GM12878 (cell line): ENCODE measurements at regions not wholly inside any gene's neighbourhood (a gene's known extent, or its start where the extent isn't known, plus 50 kb on each side); places are given as distances from the start of the nearest gene placed in this dataset.

ENCODE experiments used
- ATAC-seq: fragments of 200-7000 bp; cut with Tn5 transposase; 3 replicates; pipeline ENCODE4 v1.9.1; 2020; ENCODE audit warnings: mild to moderate bottlenecking, moderate library complexity
- BruUV-seq: library from RNA; stranded (reverse); fragments of 400-500 nt; replicated peaks from 2 replicates; lab custom pipeline; 2021; lab: Mats Ljungman, UMichigan
- CTCF ChIA-PET: fragments of 300-600 bp; sonication (Branson Sonifier 250); formaldehyde crosslinking; extraction: SDS; loops from one replicate; lab custom pipeline; 2021; ENCODE audit warnings: inconsistent platforms; lab: Yijun Ruan, JAX
- POLR2A ChIA-PET: fragments of 350-600 bp; formaldehyde crosslinking; extraction: SDS; loops from one replicate; lab custom pipeline; 2021; ENCODE audit warnings: inconsistent platforms; lab: Charles Lee
- RAD21 ChIA-PET: fragments of 300-600 bp; sonication (Branson Sonifier 250); formaldehyde crosslinking; loops from one replicate; lab custom pipeline; 2023; ENCODE audit warnings: antibody characterized with exemption; ENCODE audit not compliant: unreplicated experiment; lab: Charles Lee
- SMC1A ChIA-PET: fragments of 300-600 bp; sonication (Branson Sonifier 250); formaldehyde crosslinking; loops from one replicate; lab custom pipeline; 2023; ENCODE audit not compliant: unreplicated experiment, uncharacterized antibody; lab: Charles Lee
- DNase-seq: peaks from one replicate; pipeline ENCODE4 v3.0.0-alpha.2; 2011; ENCODE audit warnings: low read depth, low spot score
- FAIRE-seq: peaks from 3 replicates; lab custom pipeline; 2011; peaks lifted over from hg19 to GRCh38; lab: Jason Lieb, UNC
- H2AFZ ChIP-seq: 2 replicates; pipeline ENCODE4 v1.6.0; 2011; ENCODE audit warnings: low read depth, low read length, control low read depth; ENCODE audit not compliant: control insufficient read depth
- H3K27ac ChIP-seq: 2 replicates; pipeline ENCODE4 v1.5.1; 2011; ENCODE audit warnings: control low read depth; ENCODE audit not compliant: control insufficient read depth, insufficient read depth
- H3K27me3 ChIP-seq, 2 experiments: replicated peaks in 1 of 2; 2 replicates each; pipeline versions ENCODE4 v1.6.0 to v1.6.1; 2011; ENCODE audit warnings: low read length in 1 of 2; ENCODE audit not compliant: control insufficient read depth in 2 of 2, insufficient read depth in 2 of 2
- H3K36me3 ChIP-seq, 2 experiments: 2 replicates each; pipeline ENCODE4 v1.5.1; 2011; ENCODE audit warnings: low read length in 1 of 2; ENCODE audit not compliant: control insufficient read depth in 2 of 2, insufficient read depth in 2 of 2
- H3K4me1 ChIP-seq: 2 replicates; pipeline ENCODE4 v1.6.1; 2011; ENCODE audit warnings: mild to moderate bottlenecking, low read length, moderate library complexity, mixed read lengths; ENCODE audit not compliant: control insufficient read depth, insufficient read depth
- H3K4me2 ChIP-seq: 2 replicates; pipeline ENCODE4 v1.6.0; 2011; ENCODE audit warnings: control low read depth; ENCODE audit not compliant: control insufficient read depth, insufficient read depth
- H3K4me3 ChIP-seq: fragments of 200-600 bp; sonication (generic); 2 replicates; pipeline ENCODE4 v1.5.1; 2016
- H3K79me2 ChIP-seq: 2 replicates; pipeline ENCODE4 v1.6.0; 2011; ENCODE audit warnings: low read length; ENCODE audit not compliant: control insufficient read depth, insufficient read depth
- H3K9ac ChIP-seq: 2 replicates; pipeline ENCODE4 v1.8.0; 2011; ENCODE audit warnings: low read length, control low read depth, mixed read lengths; ENCODE audit not compliant: control insufficient read depth, insufficient read depth
- H3K9me3 ChIP-seq: replicated peaks from 3 replicates; pipeline ENCODE4 v1.5.1; 2011; ENCODE audit warnings: mild to moderate bottlenecking, low read length; ENCODE audit not compliant: control insufficient read depth, insufficient read depth
- H4K20me1 ChIP-seq: 2 replicates; pipeline ENCODE4 v1.6.0; 2011; ENCODE audit not compliant: control insufficient read depth, insufficient read depth
- ATF3 ChIP-seq: IDR thresholded peaks from 2 replicates; pipeline ENCODE4 v1.6.1; 2011; ENCODE audit warnings: low read depth, mild to moderate bottlenecking, low read length, moderate library complexity, borderline replicate concordance; ENCODE audit errors: extremely low read depth
- ATF7 ChIP-seq: fragments of 450-650 bp; IDR thresholded peaks from 2 replicates; pipeline ENCODE4 v1.6.1; 2016; ENCODE audit warnings: low read depth, mild to moderate bottlenecking
- BCL11A ChIP-seq: IDR thresholded peaks from 2 replicates; pipeline ENCODE4 v1.6.1; 2011; ENCODE audit warnings: low read depth, low read length
- CREM ChIP-seq: IDR thresholded peaks from 2 replicates; pipeline ENCODE4 v1.6.1; 2014; ENCODE audit warnings: antibody characterized with exemption, low read depth
- DPF2 ChIP-seq: fragments of 450-650 bp; IDR thresholded peaks from 2 replicates; pipeline ENCODE4 v1.6.1; 2017; ENCODE audit warnings: mild to moderate bottlenecking
- E2F4 ChIP-seq: IDR thresholded peaks from 2 replicates; pipeline ENCODE4 v1.6.1; 2012; ENCODE audit warnings: low read depth, low read length, improper control_type of control experiment
- IRF4 ChIP-seq: IDR thresholded peaks from 2 replicates; pipeline ENCODE4 v1.6.1; 2011; ENCODE audit warnings: low read depth, low read length
- MXI1 ChIP-seq: fragments of 150-350 bp; IDR thresholded peaks from 2 replicates; pipeline ENCODE4 v1.6.1; 2011; ENCODE audit warnings: low read depth, mild to moderate bottlenecking, inconsistent platforms, low read length, improper control_type of control experiment
- NBN ChIP-seq: fragments of 450-650 bp; IDR thresholded peaks from 2 replicates; pipeline ENCODE4 v1.6.1; 2016
- NFXL1 ChIP-seq: fragments of 450-650 bp; IDR thresholded peaks from 2 replicates; pipeline ENCODE4 v1.6.1; 2017; ENCODE audit warnings: antibody characterized with exemption, mild to moderate bottlenecking, borderline replicate concordance
- RUNX3 ChIP-seq: IDR thresholded peaks from 2 replicates; pipeline ENCODE4 v1.6.1; 2012; ENCODE audit warnings: low read length, inconsistent platforms
- SPI1 ChIP-seq: IDR thresholded peaks from 2 replicates; pipeline ENCODE4 v1.6.1; 2011; ENCODE audit warnings: low read depth, mild to moderate bottlenecking, low read length, moderate library complexity, borderline replicate concordance; ENCODE audit not compliant: insufficient read depth
- SREBF2 ChIP-seq: IDR thresholded peaks from 2 replicates; pipeline ENCODE4 v1.6.1; 2012; ENCODE audit warnings: mild to moderate bottlenecking, low read length
- ZNF207 ChIP-seq: fragments of 450-650 bp; IDR thresholded peaks from 2 replicates; pipeline ENCODE4 v1.6.1; 2014; ENCODE audit warnings: antibody characterized with exemption, mild to moderate bottlenecking, borderline replicate concordance
- ZNF24 ChIP-seq: fragments of 450-650 bp; IDR thresholded peaks from 2 replicates; pipeline ENCODE4 v1.6.1; 2017; ENCODE audit warnings: antibody characterized with exemption, mild to moderate bottlenecking
- ZNF274 ChIP-seq: IDR thresholded peaks from one replicate; pipeline ENCODE4 v1.8.0; 2011; ENCODE audit not compliant: insufficient read length, insufficient read depth
- ZNF384 ChIP-seq: IDR thresholded peaks from 2 replicates; pipeline ENCODE4 v1.6.1; 2012; ENCODE audit warnings: low read depth, mild to moderate bottlenecking, low read length, improper control_type of control experiment, borderline replicate concordance
- ZNF687 ChIP-seq: fragments of 450-650 bp; IDR thresholded peaks from 2 replicates; pipeline ENCODE4 v1.6.1; 2017; ENCODE audit warnings: mild to moderate bottlenecking, moderate library complexity
- ZSCAN29 ChIP-seq: fragments of 450-650 bp; IDR thresholded peaks from 2 replicates; pipeline ENCODE4 v1.6.1; 2017; ENCODE audit warnings: mild to moderate bottlenecking, moderate library complexity
- WGBS: methylation state at CpG from one replicate; pipeline ENCODE4 v1.1.6; 2016; ENCODE audit warnings: low lambda C conversion rate; ENCODE audit not compliant: insufficient replicate concordance, insufficient coverage; ENCODE audit errors: missing lambda C conversion rate; 5-methylcytosine and 5-hydroxymethylcytosine counted together
- in situ Hi-C: fragments of 300-500 bp; cut with MboI; formaldehyde crosslinking; loops from 9 replicates; pipeline ENCODE4 v1.14.3; 2018; ENCODE audit warnings: mixed read lengths
- intact Hi-C: fragments of 100-400 bp; cut with micrococcal nuclease; formaldehyde crosslinking; loops from one replicate; pipeline ENCODE4 v1.14.2; 2022; ENCODE audit not compliant: unreplicated experiment

GRCh38 chr20:9919271-9920014 is 80.6 kb upstream of the PAK5 start:
- Histone ChIP-seq H2AFZ (no peak overlapping the region; the same call in 1 of the 2 replicates), H3K9ac (no peak overlapping the region), H3K27me3 (no peaks in the 10 kb centered on the region), H3K9me3 (no peaks in the 10 kb centered on the region), H3K36me3 (no peaks in the 10 kb centered on the region), H3K4me3 (peak overlapping the region; percentile 5; the same call in 1 of the 2 replicates), H3K27ac (peak overlapping the region; percentile 4; the same call in 1 of the 2 replicates), H4K20me1 (no peaks in the 10 kb centered on the region), H3K79me2 (no peaks in the 10 kb centered on the region), H3K4me1 (peaks cover 17% of the 10 kb centered on the region), H3K4me2 (peak overlapping the region; percentile 61)
- ATAC-seq (peak; percentile 83), FAIRE-seq (peak; percentile 91), DNase-seq (peak; percentile 34)
- no TSS peak for BruUV-seq
- CTCF ChIA-PET: interaction anchor here (1.0 to 2.1 kb wide), 5 partner anchors 14 to 512 kb away, joined by 3 to 11 read pairs (median 5); no protein-coding TSS in a partner anchor
- POLR2A ChIA-PET: interaction anchor here (0.5 kb wide), 1 partner anchor 1465 kb away, joined by 4 read pairs; no protein-coding TSS in a partner anchor
- SMC1A ChIA-PET: interaction anchor here (0.7 to 1.3 kb wide), 4 partner anchors 10 to 302 kb away, joined by 3 to 6 read pairs (median 4); no protein-coding TSS in a partner anchor
- in situ Hi-C loops (loop anchor here (10.0 kb wide), 1 partner anchor 515 kb away; no protein-coding TSS in a partner anchor), intact Hi-C loops (no loop called here)
- 11% methylated on average over 5 of the region's 5 CpGs for WGBS
- RAD21 ChIA-PET: no interaction called here
- no peak for TF ChIP-seq ATF3
- TF ChIP-seq ZNF207: no peak
- TF ChIP-seq ZSCAN29: no peak
- TF ChIP-seq MXI1: no peak
- no peak for TF ChIP-seq ZNF24
- 0 out of 2 replicates have a peak, but pooled peaks have one; percentile 36 for TF ChIP-seq BCL11A
- TF ChIP-seq NFXL1: no peak
- TF ChIP-seq SPI1: peak; percentile 90
- TF ChIP-seq ZNF687: no peak
- no peak for TF ChIP-seq SREBF2
- no peak for TF ChIP-seq ZNF384
- TF ChIP-seq ATF7: no peak
- TF ChIP-seq NBN: no peak
- TF ChIP-seq CREM: no peak
- TF ChIP-seq IRF4: 0 out of 2 replicates have a peak, but pooled peaks have one; percentile 49
- no peak for TF ChIP-seq E2F4
- no peak for TF ChIP-seq ZNF274
- no peak for TF ChIP-seq DPF2
- TF ChIP-seq RUNX3: peak; percentile 57
